HG03520 (cell line): ENCODE measurements at regions not wholly inside any gene's neighbourhood (a gene's known extent, or its start where the extent isn't known, plus 50 kb on each side); places are given as distances from the start of the nearest gene placed in this dataset.
"Not testable (repeated sequence)": the region's sequence is repeated elsewhere in the genome, so short reads cannot be mapped to it uniquely, and the experiment has no call there.

ENCODE experiments used
- ATAC-seq: cut with Tn5 transposase; IDR thresholded peaks from one replicate; pipeline ENCODE4 v1.9.1; 2021; ENCODE audit warnings: mild to moderate bottlenecking, moderate library complexity; ENCODE audit not compliant: unreplicated experiment

DNA sequence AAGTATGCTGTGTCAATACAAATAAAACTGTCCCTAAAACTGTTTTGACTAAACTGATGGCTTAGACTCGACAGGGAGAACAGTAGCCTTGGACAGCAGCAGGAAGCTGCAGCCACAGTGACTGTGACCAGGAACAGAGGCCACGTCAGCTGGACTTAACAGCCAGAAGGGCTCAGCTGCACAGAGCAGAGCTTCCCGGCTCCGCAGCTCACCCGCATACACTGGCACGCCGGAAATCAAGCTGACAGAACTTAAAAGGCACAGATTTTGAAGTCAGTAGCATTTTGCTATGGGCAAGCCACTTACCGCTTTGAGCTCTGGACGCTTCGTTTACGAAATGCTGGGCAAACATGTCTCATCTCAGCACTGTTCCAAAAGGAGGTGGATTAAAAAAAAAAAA lies 769.7 kb upstream of the AUTS2 start:
- no peak for ATAC-seq

GRCh38 chr7:68833422-68833821 lies 764.9 kb upstream of the AUTS2 start:
- no peak for ATAC-seq

GRCh38 chr7:68839014-68839413 lies 759.3 kb upstream of the AUTS2 start:
- ATAC-seq, result no peak

DNA sequence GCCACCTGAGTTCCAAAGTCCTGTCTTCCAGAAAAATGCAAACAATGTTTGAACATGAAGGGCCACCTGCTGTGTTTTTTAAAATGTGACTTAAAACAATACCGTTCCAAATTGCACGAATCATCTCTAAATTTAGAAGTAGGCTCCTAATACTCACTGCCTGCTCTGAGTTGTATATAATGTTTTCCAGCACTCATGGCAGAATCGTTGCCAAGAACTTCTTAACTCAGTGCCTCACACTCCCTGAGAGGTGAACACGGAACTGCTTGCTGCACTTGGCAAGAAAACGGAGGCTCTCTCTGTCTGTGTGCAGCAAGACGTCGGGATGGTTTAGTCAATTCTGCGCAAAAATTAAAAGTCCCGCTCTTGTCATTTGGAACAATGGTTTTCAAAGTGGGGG lies 757.3 kb upstream of the AUTS2 start:
- no peak for ATAC-seq

DNA sequence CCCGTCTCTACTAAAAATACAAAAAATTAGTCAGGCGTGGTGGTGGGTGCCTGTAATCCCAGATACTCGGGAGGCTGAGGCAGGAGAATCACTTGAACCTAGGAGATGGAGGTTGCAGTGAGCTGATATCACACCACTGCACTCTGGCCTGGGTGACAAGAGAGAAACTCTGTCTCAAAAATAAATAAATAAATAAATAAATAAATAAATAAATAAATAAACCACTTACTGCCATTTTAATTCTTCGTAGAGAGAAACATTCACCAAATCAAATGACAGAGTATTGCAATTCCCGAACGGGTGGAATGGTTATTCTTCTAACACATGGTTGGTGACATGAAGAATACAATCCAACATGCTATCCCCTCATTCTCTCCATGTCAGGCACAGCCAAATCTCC lies 754.3 kb upstream of the AUTS2 start:
- not testable (repeated sequence) for ATAC-seq

- no peak for ATAC-seq
Observed at GRCh38 chr7:68846811-68847325, 751.4 kb upstream of the AUTS2 start.

DNA sequence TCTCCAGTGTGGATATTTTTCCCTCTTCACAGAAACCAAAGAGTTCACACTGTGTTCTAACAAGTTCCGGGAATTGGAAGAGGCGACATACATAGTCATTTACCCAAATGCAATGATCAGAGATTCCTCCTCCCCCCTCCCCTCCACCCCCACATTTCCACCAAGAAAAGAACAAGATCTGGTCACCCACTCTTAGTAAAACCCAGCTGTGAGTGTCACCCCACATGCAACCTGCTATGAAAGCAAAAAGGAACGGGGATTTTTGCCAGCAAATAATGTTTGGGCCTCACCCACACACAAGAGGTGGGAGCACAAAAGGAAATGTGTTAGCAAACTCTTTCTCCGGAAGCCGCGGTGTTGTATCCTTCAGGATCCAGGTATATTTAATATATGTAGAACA lies 745.0 kb upstream of the AUTS2 start:
- no peak for ATAC-seq

DNA sequence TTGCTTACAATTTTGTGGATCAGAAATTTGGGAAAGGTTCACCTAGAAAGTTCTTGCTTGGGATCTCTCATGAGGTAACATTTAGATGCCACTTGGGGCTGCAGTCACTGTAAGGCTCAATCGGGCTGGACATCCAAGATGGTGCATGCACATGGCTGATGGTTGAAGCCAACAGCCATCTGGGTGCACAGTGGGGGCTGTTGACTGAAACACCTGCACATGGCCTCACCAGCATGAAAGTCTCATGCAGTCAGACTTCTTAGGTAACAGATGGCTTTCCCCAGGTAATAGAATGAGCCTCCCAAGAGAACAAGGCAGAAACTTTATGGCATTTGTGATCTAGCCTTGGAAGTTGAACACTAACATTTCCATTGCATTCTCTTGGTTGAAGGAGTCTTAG lies 740.7 kb upstream of the AUTS2 start:
- no peak for ATAC-seq

GRCh38 chr7:68858497-68858896 lies 739.8 kb upstream of the AUTS2 start:
- ATAC-seq, result no peak

- no peak for ATAC-seq
Observed at GRCh38 chr7:68861171-68861570, 737.1 kb upstream of the AUTS2 start.

DNA sequence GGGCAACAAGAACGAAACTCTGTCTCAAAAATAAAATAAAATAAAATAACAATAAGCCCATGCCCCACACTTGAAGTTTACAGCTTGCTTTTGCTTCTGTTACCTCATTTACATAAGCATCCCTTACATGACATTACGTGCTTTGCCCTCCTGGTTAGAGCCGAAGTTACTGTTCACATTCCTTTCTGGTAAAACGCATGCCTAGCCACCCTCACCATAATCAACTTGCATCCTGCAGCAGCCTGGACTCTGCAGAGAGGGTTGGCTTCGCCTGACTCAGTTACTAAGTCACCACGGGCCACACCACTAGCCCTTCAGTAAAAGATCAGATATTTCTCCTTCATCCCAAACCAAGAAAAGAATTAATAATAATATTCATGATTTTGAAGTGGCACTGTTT lies 736.0 kb upstream of the AUTS2 start:
- no peak for ATAC-seq

GRCh38 chr7:68862736-68863135 lies 735.5 kb upstream of the AUTS2 start:
- ATAC-seq, result no peak

- no peak for ATAC-seq
Observed at GRCh38 chr7:68865351-68866199, 732.7 kb upstream of the AUTS2 start.

DNA sequence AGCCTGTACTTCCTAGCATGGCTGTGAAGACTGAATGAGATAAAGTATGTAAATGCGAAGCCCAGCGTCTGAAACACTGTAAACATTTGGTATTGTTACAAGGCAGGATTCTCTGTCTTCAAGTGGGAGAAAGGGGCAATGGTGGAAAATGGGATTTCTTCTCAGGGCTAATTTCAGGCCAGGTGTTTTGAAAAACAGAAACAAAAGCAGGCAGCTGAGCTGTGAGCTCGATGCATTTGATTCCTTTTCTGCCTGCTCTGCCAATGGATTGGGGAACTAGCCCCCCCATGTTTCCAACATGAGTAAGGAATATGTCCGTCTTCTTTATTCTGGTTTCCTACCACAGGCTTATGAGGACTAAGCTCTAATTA lies 732.1 kb upstream of the AUTS2 start:
- ATAC-seq, result no peak

GRCh38 chr7:68866721-68867120 lies 731.6 kb upstream of the AUTS2 start:
- not testable (repeated sequence) for ATAC-seq

DNA sequence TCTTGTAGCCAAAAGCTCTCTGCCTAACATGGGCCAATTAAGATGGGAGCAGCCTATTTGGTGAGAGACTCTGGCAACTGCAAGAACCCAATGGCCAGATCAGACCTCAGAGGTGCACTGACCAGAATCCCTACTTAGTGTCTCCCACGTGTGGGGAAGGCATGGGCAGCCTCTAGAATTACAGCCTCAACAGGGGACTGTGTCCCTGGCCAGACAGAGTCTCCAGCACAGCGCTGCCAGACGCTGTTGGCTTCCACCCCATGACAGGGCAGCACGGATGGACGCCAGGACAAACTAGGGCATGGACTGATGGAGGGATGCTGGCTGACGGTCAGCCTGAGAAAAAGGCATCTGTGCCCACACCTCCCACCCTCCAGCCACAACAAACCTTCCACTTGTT lies 729.3 kb upstream of the AUTS2 start:
- ATAC-seq, result no peak

GRCh38 chr7:68873616-68874015 lies 724.7 kb upstream of the AUTS2 start:
- no peak for ATAC-seq

- ATAC-seq, result no peak
Observed at GRCh38 chr7:68875857-68876256, 722.4 kb upstream of the AUTS2 start.

- ATAC-seq, result not testable (repeated sequence)
Observed at GRCh38 chr7:68887116-68887515, 711.2 kb upstream of the AUTS2 start.

GRCh38 chr7:68888971-68889385 lies 709.3 kb upstream of the AUTS2 start:
- no peak for ATAC-seq

DNA sequence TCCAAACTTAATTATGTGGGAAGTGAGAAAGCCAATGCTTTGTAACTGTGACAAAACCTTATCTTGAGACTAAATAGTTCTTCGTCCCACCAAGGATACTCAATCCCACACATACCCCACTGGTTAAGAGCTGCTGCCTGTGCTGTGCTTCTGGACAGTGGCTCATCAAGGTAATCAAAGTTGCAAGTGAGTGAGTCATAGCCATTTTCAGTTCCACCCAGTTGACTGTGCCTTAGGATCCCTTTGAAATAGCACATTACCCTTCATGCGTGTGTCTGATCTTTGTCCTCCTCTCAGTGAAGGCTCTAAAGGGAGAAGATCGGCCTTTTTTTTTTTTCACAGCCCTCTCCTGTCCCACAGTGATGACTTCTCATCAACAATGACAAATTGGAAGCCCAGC lies 706.0 kb upstream of the AUTS2 start:
- no peak for ATAC-seq

- ATAC-seq, result no peak
Observed at GRCh38 chr7:68893411-68893810, 704.9 kb upstream of the AUTS2 start.

GRCh38 chr7:68899156-68899555 lies 699.1 kb upstream of the AUTS2 start:
- not testable (repeated sequence) for ATAC-seq
